ENCODE measurements at regions not wholly inside any gene's neighbourhood (a gene's known extent, or its start where the extent isn't known, plus 50 kb on each side); places are given as distances from the start of the nearest gene placed in this dataset.

- TF ChIP-seq CTCF (IDR thresholded peaks at IDR 0.05) (no peak), POLR2A (IDR thresholded peaks at IDR 0.05) (no peak)
These were observed 159.0 kb upstream of the TSC22D2 start for GRCh38 chr3:150248888-150249681.
